Activated B cell treated with CpG ODN at 0.5 μM for 24 hours (primary cell): ENCODE measurements at regions not wholly inside any gene's neighbourhood (a gene's known extent, or its start where the extent isn't known, plus 50 kb on each side); places are given as distances from the start of the nearest gene placed in this dataset.

Experiments used
- ATAC-seq: fragments of 200-7000 bp; cut with Tn5 transposase; one replicate; pipeline ENCODE4 v1.10.0; 2021; ENCODE audit warnings: low read depth, mild to moderate bottlenecking, moderate library complexity
- CTCF ChIA-PET: fragments of 350-600 bp; sonication (Branson Sonifier 250); formaldehyde crosslinking; loops from one replicate; lab custom pipeline; 2021; ENCODE audit warnings: antibody characterized with exemption; lab: Charles Lee
- POLR2A ChIA-PET: fragments of 350-600 bp; sonication (Branson Sonifier 250); formaldehyde crosslinking; loops from one replicate; lab custom pipeline; 2021; ENCODE audit warnings: antibody characterized with exemption; lab: Charles Lee
- DNase-seq: peaks from one replicate; pipeline ENCODE4 v3.0.0; 2022
- H3K27ac Mint-ChIP-seq: one replicate; pipeline ENCODE4 v1.8.0; 2020; ENCODE audit warnings: mixed read lengths
- H3K27me3 Mint-ChIP-seq: one replicate; pipeline ENCODE4 v1.8.0; 2021; ENCODE audit warnings: mixed read lengths
- H3K36me3 Mint-ChIP-seq: one replicate; pipeline ENCODE4 v1.8.0; 2021; ENCODE audit warnings: low read depth, mixed read lengths
- H3K4me1 Mint-ChIP-seq: one replicate; pipeline ENCODE4 v1.8.0; 2021; ENCODE audit warnings: mixed read lengths
- H3K4me3 Mint-ChIP-seq: one replicate; pipeline ENCODE4 v1.8.0; 2020; ENCODE audit warnings: mild to moderate bottlenecking, mixed read lengths
- H3K9me3 Mint-ChIP-seq: one replicate; pipeline ENCODE4 v1.8.0; 2020; ENCODE audit warnings: mixed read lengths
- CTCF ChIP-seq: fragments of 200-600 bp; IDR thresholded peaks from one replicate; pipeline ENCODE4 v1.8.0; 2022; ENCODE audit warnings: antibody characterized with exemption, mild to moderate bottlenecking
- intact Hi-C: fragments of 100-400 bp; cut with micrococcal nuclease; formaldehyde crosslinking; loops from one replicate; pipeline ENCODE4 v1.15.1; 2024

- Mint-ChIP-seq H3K36me3 (no peaks in the 10 kb centered on the region), H3K9me3 (no peaks in the 10 kb centered on the region), H3K4me1 (no peaks in the 10 kb centered on the region), H3K4me3 (no peak overlapping the region), H3K27ac (no peak overlapping the region), H3K27me3 (peaks cover 22% of the 10 kb centered on the region)
- intact Hi-C loops = no loop called here
- no peak for ATAC-seq
- DNase-seq = no peak
- TF ChIP-seq CTCF = no peak
- POLR2A ChIA-PET = no interaction called here
- CTCF ChIA-PET = no interaction called here
Measured at GRCh38 chr1:10873189-10873588, 76.7 kb upstream of the CASZ1 start.

DNA sequence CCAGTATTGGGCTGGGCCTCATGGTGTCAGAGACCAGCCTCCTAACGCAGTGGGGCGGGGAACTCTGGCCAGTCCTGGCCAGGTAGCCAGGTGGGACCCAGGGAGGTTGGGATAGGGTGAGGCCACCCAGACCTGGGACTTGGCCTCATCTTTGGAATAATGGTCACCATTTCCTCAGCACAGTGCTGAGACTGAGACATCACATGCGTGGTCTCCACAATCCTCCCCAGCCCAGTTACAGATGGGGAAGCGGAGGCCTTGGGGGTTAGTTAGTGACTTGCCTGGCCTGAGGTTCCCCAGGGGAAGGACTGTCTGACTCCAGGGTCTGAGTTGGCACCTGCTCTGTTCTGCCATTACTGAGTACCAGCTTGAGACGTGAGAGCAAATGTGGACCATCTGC is 77.9 kb upstream of the CASZ1 start:
- CTCF ChIA-PET = no interaction called here
- Mint-ChIP-seq H3K27me3 (peaks cover 12% of the 10 kb centered on the region), H3K27ac (no peak overlapping the region), H3K36me3 (no peaks in the 10 kb centered on the region), H3K4me3 (no peak overlapping the region), H3K9me3 (no peaks in the 10 kb centered on the region), H3K4me1 (no peaks in the 10 kb centered on the region)
- POLR2A ChIA-PET = no interaction called here
- intact Hi-C loops = no loop called here
- TF ChIP-seq CTCF = no peak
- no peak for DNase-seq
- ATAC-seq = no peak

DNA sequence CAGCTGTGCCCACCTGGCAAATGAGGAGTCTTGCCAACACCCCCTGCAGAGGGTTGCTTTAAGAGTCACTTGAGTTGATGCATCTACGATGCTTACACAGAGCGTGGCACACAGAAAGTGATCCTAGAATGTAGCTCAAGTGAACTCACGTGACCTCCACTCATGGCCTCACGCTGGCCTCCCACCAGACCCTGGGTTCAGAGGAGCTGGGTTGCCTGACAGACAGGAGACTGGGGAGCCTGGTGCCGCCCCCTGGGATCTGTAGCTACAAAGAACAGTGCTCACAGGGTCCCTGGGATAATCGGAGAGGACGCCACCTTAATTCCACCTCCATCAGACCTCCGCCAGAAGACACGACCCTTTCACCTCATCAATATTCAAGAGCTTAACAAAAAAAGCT is 81.4 kb upstream of the CASZ1 start:
- ChIA-PET CTCF (no interaction called here), POLR2A (no interaction called here)
- peaks cover 16% of the 10 kb centered on the region for H3K27me3 Mint-ChIP-seq
- DNase-seq = no peak
- no peak overlapping the region for H3K4me3 Mint-ChIP-seq
- no peak for ATAC-seq
- no peak overlapping the region for H3K27ac Mint-ChIP-seq
- no peaks in the 10 kb centered on the region for H3K9me3 Mint-ChIP-seq
- H3K4me1 Mint-ChIP-seq = no peaks in the 10 kb centered on the region
- intact Hi-C loops = no loop called here
- no peak for TF ChIP-seq CTCF
- H3K36me3 Mint-ChIP-seq = no peaks in the 10 kb centered on the region

GRCh38 chr1:10878469-10878868 is 82.0 kb upstream of the CASZ1 start:
- TF ChIP-seq CTCF = no peak
- Mint-ChIP-seq H3K27me3 (peaks cover 16% of the 10 kb centered on the region), H3K36me3 (no peaks in the 10 kb centered on the region), H3K27ac (no peak overlapping the region), H3K4me1 (no peaks in the 10 kb centered on the region), H3K9me3 (no peaks in the 10 kb centered on the region), H3K4me3 (no peak overlapping the region)
- DNase-seq = no peak
- ATAC-seq = no peak
- CTCF ChIA-PET = no interaction called here
- intact Hi-C loops = no loop called here
- POLR2A ChIA-PET = no interaction called here

DNA sequence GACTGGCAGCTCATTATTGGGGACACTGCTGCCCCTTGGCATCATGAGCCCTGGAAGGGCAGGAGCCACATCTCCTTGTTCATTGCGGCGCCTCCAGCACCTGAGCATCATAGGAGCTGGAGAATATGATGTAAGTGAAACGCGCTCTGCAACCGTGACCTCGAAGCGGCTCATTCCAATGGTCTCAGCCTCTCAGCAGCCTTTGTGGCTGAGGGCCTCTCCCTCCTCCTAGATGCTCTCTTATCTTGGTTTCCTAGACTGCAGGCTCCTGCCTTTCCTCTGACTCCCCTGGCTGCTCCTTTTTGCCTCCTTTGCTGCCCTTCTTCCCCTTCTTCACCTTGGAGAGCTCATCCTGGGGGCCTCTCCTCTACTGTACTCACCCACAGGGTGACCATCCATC is 83.6 kb upstream of the CASZ1 start:
- CTCF ChIA-PET = interaction anchor here (0.8 kb wide), 1 partner anchor 15 kb away, joined by 3 read pairs; no protein-coding TSS in a partner anchor
- ATAC-seq (no peak), DNase-seq (no peak)
- H3K36me3 Mint-ChIP-seq = no peaks in the 10 kb centered on the region
- intact Hi-C loops = no loop called here
- no peaks in the 10 kb centered on the region for H3K9me3 Mint-ChIP-seq
- peaks cover 21% of the 10 kb centered on the region for H3K27me3 Mint-ChIP-seq
- POLR2A ChIA-PET = interaction anchor here (0.8 kb wide), 1 partner anchor 403 kb away, joined by 3 read pairs; no protein-coding TSS in a partner anchor
- no peak for TF ChIP-seq CTCF
- no peak overlapping the region for H3K4me3 Mint-ChIP-seq
- no peak overlapping the region for H3K27ac Mint-ChIP-seq
- no peaks in the 10 kb centered on the region for H3K4me1 Mint-ChIP-seq
